Heart right ventricle (tissue), 16 donors: ENCODE measurements at regions not wholly inside any gene's neighbourhood (a gene's known extent, or its start where the extent isn't known, plus 50 kb on each side); places are given as distances from the start of the nearest gene placed in this dataset.

Source experiments
- ATAC-seq, 8 donors: fragments of 200-7000 bp; cut with Tn5 transposase; one replicate each; pipeline ENCODE4 v1.9.1; 2020; ENCODE audit warnings: mild to moderate bottlenecking in 8 of 8, moderate library complexity in 8 of 8, moderate number of reproducible peaks in 1 of 8
- DNase-seq, 2 donors: peaks; one replicate each; pipeline ENCODE4 v3.0.0-alpha.2; 2020
- H3K27ac ChIP-seq, 10 donors: fragments of 200-600 bp; sonication (generic) in 2 of 10; one replicate each; pipeline versions ENCODE4 v1.5.0 to v1.8.0; 2020 to 2022; ENCODE audit warnings: mild to moderate bottlenecking in 3 of 10
- H3K27me3 ChIP-seq, 7 donors: fragments of 200-600 bp; one replicate each; pipeline ENCODE4 v1.8.0; 2021 to 2022; ENCODE audit warnings: mild to moderate bottlenecking in 2 of 7
- H3K36me3 ChIP-seq, 9 donors: fragments of 200-600 bp; sonication (generic) in 1 of 9; one replicate each; pipeline versions ENCODE4 v1.5.0 to v1.8.0; 2020 to 2022; ENCODE audit warnings: mild to moderate bottlenecking in 2 of 9
- H3K4me1 ChIP-seq, 9 donors: fragments of 200-600 bp; sonication (generic) in 1 of 9; one replicate each; pipeline versions ENCODE4 v1.5.0 to v1.8.0; 2020 to 2022; ENCODE audit warnings: mild to moderate bottlenecking in 4 of 9
- H3K4me3 ChIP-seq, 10 donors: fragments of 200-600 bp; sonication (generic) in 2 of 10; one replicate each; pipeline versions ENCODE4 v1.5.0 to v1.8.0; 2020 to 2022; ENCODE audit warnings: mild to moderate bottlenecking in 7 of 10, moderate library complexity in 2 of 10
- H3K9me3 ChIP-seq, 11 donors: fragments of 200-600 bp in 10 of 11; sonication (generic) in 2 of 11; one replicate each; pipeline versions ENCODE4 v1.5.0 to v1.8.0; 2013 to 2022; ENCODE audit warnings: mild to moderate bottlenecking in 2 of 11, control low read depth in 1 of 11, moderate library complexity in 1 of 11
- WGBS, 2 donors: extraction: QIAGEN DNeasy Blood & Tissue Kit; methylation state at CpG; one replicate each; pipeline ENCODE4 v1.1.7; 2013; ENCODE audit warnings: inconsistent platforms in 1 of 2; 5-methylcytosine and 5-hydroxymethylcytosine counted together
- intact Hi-C, 10 donors: fragments of 100-400 bp; cut with DNase I; formaldehyde crosslinking; loops; one replicate each; pipeline versions ENCODE4 v1.11.1 to v1.14.2; 2022
- TF ChIP-seq, protein P1 (sequence below), 9 donors: fragments of 200-600 bp; sonication (generic) in 2 of 9; IDR thresholded peaks; one replicate each; pipeline versions ENCODE4 v1.5.0 to v1.8.0; 2021 to 2022; ENCODE audit warnings: antibody characterized with exemption in 9 of 9, mild to moderate bottlenecking in 5 of 9, moderate library complexity in 1 of 9
- donor health status: Arrhythmogenic right ventricular cardiomyopathy.
- donor health status: ischemic (EF 13 %, LVEDD 7.1; RV severe dilation, severe dysfunction).
- donor health status: healthy with polysubstance abuse.
- donor health status: DM: no; HTN: yes; CAD: no.
- donor health status: DM: no; HTN: no; CAD: no.
- donor health status: ischemic (EF 25% LVEDD 6.9; RV normal size, moderate dysfunction).
- donor health status: ischemic (EF 25% LVEDD 5.7; RV mildly dilated, moderate dysfunction).
- donor health status: healthy.
- donor health status: DM: yes; HTN: yes; CAD: no.
- donor health status: Ischemic cardiomyopathy.
- donor health status: ischemic (EF 35%, LVEDD 5.7; RV mildly dilated, moderate dysfunction).
- donor health status: nonischemic (EF 11% LVEDD 7.7; RV severe dilation, severe dysfunction).
- donor health status: DM: yes; HTN: yes; CAD: no.
- donor health status: PGD.
- donor health status: ischemic (EF 29% LVEDD 5.4; RV normal size, mild dysfunction).
- donor health status: nonischemic (EF 23%, LVEDD 6.1; RV moderate dilation, normal function).

DNA sequence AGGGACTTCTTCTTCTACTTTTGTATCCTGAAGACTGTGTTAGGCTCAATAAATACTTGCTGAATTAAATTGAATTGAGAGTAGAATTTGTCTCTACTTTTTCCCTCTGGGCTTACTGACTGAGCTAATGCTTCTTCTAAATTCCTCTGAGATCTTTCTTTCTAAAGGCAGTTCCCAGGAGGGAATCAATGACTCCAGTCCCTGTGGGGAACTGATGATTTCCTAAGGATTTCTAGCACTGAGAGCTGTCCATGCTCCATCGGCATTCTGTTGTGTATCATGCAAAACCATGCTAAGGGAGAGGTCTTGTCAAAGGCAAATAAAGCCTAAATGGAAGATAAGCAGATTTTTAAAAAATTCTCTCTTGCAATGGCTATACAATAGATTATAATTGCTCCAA lies 148.8 kb upstream of the KIRREL3 start:
- H3K27ac ChIP-seq, result no peak overlapping the region
- H3K36me3 ChIP-seq, result no peaks in the 10 kb centered on the region
- 56 to 73% methylated on average over 1 of the region's 1 CpG for WGBS, 2 donors
- H3K4me1 ChIP-seq, result no peaks in the 10 kb centered on the region
- no peaks in the 10 kb centered on the region for H3K9me3 ChIP-seq
- H3K27me3 ChIP-seq, result peaks cover 0 to 15% (median 0%) of the 10 kb centered on the region in 7 donors
- DNase-seq (no peak), ATAC-seq (no peak)
- no peak overlapping the region for H3K4me3 ChIP-seq
- intact Hi-C loops, result no loop called here
- TF ChIP-seq, protein P1, sequence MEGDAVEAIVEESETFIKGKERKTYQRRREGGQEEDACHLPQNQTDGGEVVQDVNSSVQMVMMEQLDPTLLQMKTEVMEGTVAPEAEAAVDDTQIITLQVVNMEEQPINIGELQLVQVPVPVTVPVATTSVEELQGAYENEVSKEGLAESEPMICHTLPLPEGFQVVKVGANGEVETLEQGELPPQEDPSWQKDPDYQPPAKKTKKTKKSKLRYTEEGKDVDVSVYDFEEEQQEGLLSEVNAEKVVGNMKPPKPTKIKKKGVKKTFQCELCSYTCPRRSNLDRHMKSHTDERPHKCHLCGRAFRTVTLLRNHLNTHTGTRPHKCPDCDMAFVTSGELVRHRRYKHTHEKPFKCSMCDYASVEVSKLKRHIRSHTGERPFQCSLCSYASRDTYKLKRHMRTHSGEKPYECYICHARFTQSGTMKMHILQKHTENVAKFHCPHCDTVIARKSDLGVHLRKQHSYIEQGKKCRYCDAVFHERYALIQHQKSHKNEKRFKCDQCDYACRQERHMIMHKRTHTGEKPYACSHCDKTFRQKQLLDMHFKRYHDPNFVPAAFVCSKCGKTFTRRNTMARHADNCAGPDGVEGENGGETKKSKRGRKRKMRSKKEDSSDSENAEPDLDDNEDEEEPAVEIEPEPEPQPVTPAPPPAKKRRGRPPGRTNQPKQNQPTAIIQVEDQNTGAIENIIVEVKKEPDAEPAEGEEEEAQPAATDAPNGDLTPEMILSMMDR (IDR thresholded peaks at IDR 0.05), result no peak

DNA sequence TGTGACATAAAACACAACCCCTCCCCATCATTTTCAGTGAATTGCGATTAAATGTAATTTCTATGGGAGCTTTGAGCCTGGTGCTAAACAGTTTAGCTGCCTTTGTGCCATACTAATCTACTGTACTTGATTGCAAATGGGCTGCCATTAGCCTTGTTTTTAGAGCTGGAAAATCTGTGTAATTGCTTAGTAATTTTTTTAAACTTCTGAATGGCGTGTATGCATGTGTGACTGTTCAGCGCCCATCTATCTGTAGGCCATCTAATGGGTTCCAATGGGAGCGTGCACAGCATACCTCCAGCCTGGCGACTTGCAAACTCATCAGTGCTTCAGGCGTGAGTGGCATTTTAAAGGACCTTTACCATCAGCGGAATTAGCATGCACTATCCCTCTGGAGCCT lies 142.7 kb upstream of the KIRREL3 start:
- TF ChIP-seq, protein P1 (IDR thresholded peaks at IDR 0.05), result no peak
- ATAC-seq, result no peak
- Histone ChIP-seq H3K9me3 (no peaks in the 10 kb centered on the region), H3K27ac (no peak overlapping the region), H3K36me3 (no peaks in the 10 kb centered on the region), H3K4me1 (no peaks in the 10 kb centered on the region), H3K4me3 (no peak overlapping the region), H3K27me3 (peaks cover 0 to 8% (median 0%) of the 10 kb centered on the region in 7 donors)
- intact Hi-C loops, result no loop called here
- DNase-seq, result no peak
- WGBS, 2 donors, result 89 to 90% methylated on average over 7 of the region's 7 CpGs

DNA sequence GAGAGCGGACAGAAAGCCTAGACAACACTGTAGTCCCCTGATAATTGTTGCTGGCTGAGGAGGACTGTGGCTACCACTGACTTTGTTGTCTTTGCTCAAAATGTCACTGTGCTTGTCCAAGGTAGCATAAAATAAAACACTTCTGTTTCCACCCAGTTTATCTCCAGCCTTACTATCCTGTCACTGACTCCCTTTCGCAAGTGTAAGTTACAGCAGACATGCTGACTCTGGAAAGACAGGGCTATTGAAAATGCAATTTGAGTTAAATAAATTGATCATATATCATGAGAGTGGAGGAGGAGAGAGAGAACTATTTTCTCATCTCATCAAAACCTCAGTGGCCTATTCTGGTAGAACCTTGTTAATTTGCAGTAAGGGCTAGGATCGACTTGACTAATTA lies 138.0 kb upstream of the KIRREL3 start:
- no peaks in the 10 kb centered on the region for H3K36me3 ChIP-seq
- 81 to 85% methylated on average over 3 of the region's 3 CpGs for WGBS, 2 donors
- H3K4me3 ChIP-seq, result no peak overlapping the region
- H3K9me3 ChIP-seq, result peaks cover 0 to 2% (median 0%) of the 10 kb centered on the region in 11 donors
- H3K4me1 ChIP-seq, result no peaks in the 10 kb centered on the region
- TF ChIP-seq, protein P1 (IDR thresholded peaks at IDR 0.05), result no peak
- peaks cover 0 to 21% (median 0%) of the 10 kb centered on the region in 7 donors for H3K27me3 ChIP-seq
- ATAC-seq (no peak), DNase-seq (no peak)
- intact Hi-C loops, result no loop called here
- no peak overlapping the region for H3K27ac ChIP-seq

DNA sequence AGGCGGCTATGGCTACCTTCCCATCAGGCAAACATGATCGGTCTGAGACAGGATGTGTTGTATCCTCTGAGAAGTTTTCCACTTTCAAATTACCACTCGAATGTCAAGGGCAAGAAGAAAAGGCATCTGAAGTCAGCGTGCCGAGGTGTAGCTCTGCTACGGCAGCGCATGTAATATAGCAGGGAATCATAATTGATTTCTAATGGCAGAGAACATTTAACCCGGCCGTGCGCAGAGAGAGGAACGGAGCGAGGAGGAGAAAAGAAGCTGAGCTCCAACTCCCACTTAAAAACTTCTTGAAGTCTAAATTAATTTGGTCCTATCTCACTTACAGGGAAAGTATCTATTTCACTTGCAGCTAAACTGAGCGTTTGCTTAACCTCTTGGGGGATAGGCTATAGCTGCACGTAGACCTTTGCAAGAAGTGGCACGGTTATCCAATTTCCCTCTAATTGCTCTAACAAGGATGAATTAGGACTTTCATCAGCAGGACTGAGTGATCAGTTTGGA lies 137.3 kb upstream of the KIRREL3 start:
- intact Hi-C loops, result no loop called here
- Histone ChIP-seq H3K4me3 (no peak overlapping the region), H3K4me1 (no peaks in the 10 kb centered on the region), H3K27ac (no peak overlapping the region), H3K27me3 (peaks cover 0 to 21% (median 0%) of the 10 kb centered on the region in 7 donors), H3K9me3 (peaks cover 0 to 2% (median 0%) of the 10 kb centered on the region in 11 donors), H3K36me3 (no peaks in the 10 kb centered on the region)
- no peak for DNase-seq
- TF ChIP-seq, protein P1 (IDR thresholded peaks at IDR 0.05), result no peak
- WGBS, 2 donors, result 80 to 85% methylated on average over 15 of the region's 15 CpGs
- no peak for ATAC-seq
